ENCODE measurements at regions not wholly inside any gene's neighbourhood (a gene's known extent, or its start where the extent isn't known, plus 50 kb on each side); places are given as distances from the start of the nearest gene placed in this dataset.
"Not testable (repeated sequence)": the region's sequence is repeated elsewhere in the genome, so short reads cannot be mapped to it uniquely, and the experiment has no call there.

GRCh38 chr7:13126347-13126746 lies 438.9 kb downstream of the ARL4A start:
- intact Hi-C loops (cut with micrococcal nuclease; ENCODE audit: unreplicated experiment), result no loop called here
- CTCF ChIA-PET, result no interaction called here
- no peak overlapping the region for H2AFZ ChIP-seq

GRCh38 chr7:13130321-13130720 lies 442.9 kb downstream of the ARL4A start:
- TF ChIP-seq CTCF (conservative IDR thresholded peaks at IDR 0.05), result no peak
- TF ChIP-seq EZH2 (IDR thresholded peaks at IDR 0.05; ENCODE audit: low read depth), result no peak
- H3K79me2 ChIP-seq (ENCODE audit: low read depth), result no peaks in the 10 kb centered on the region
- no peaks in the 10 kb centered on the region for H3K36me3 ChIP-seq (ENCODE audit: low read depth)
- no peaks in the 10 kb centered on the region for H3K27me3 ChIP-seq (ENCODE audit: insufficient read depth, low read depth)
- H3F3A ChIP-seq (ENCODE audit: insufficient read depth, low read depth), result no peaks in the 10 kb centered on the region
- no peak overlapping the region; the same call in 1 of the 2 replicates for H2AFZ ChIP-seq
- CTCF ChIA-PET, result no interaction called here
- no peak for DNase-seq
- H3K4me3 ChIP-seq, result no peak overlapping the region
- H3K9me3 ChIP-seq (ENCODE audit: insufficient read depth, low read depth), result no peaks in the 10 kb centered on the region
- H3K4me2 ChIP-seq, result no peak overlapping the region
- BruUV-seq (replicated peaks), result no TSS peak
- H3K27ac ChIP-seq, result no peak overlapping the region
- POLR2A ChIA-PET (ENCODE audit: unreplicated experiment), result no interaction called here
- no peaks in the 10 kb centered on the region for H4K20me1 ChIP-seq (ENCODE audit: insufficient read depth)
- no peaks in the 10 kb centered on the region for H3K9me2 ChIP-seq (ENCODE audit: insufficient read depth)
- intact Hi-C loops (cut with micrococcal nuclease; ENCODE audit: unreplicated experiment), result no loop called here
- no peaks in the 10 kb centered on the region for H3K4me1 ChIP-seq (replicated peaks; ENCODE audit: insufficient read depth)

More at GRCh38 chr7:13126347-13126746, 438.9 kb downstream of the ARL4A start:
- H3K36me3 ChIP-seq (ENCODE audit: low read depth), result no peaks in the 10 kb centered on the region
- no peaks in the 10 kb centered on the region for H3K27me3 ChIP-seq (ENCODE audit: insufficient read depth, low read depth)
- H3K4me3 ChIP-seq, result no peak overlapping the region
- no peaks in the 10 kb centered on the region for H3K79me2 ChIP-seq (ENCODE audit: low read depth)
- no peak overlapping the region for H3K27ac ChIP-seq
- DNase-seq, result no peak
- no peaks in the 10 kb centered on the region for H4K20me1 ChIP-seq (ENCODE audit: insufficient read depth)
- no peak overlapping the region for H3K4me2 ChIP-seq
- no peaks in the 10 kb centered on the region for H3K4me1 ChIP-seq (replicated peaks; ENCODE audit: insufficient read depth)
- H3F3A ChIP-seq (ENCODE audit: insufficient read depth, low read depth), result no peaks in the 10 kb centered on the region
- POLR2A ChIA-PET (ENCODE audit: unreplicated experiment), result no interaction called here
- BruUV-seq (replicated peaks), result no TSS peak
- no peaks in the 10 kb centered on the region for H3K9me3 ChIP-seq (ENCODE audit: insufficient read depth, low read depth)
- H3K9me2 ChIP-seq (ENCODE audit: insufficient read depth), result no peaks in the 10 kb centered on the region
- TF ChIP-seq CTCF (conservative IDR thresholded peaks at IDR 0.05), result no peak
- TF ChIP-seq EZH2 (IDR thresholded peaks at IDR 0.05; ENCODE audit: low read depth), result no peak

GRCh38 chr7:13130906-13131305 lies 443.5 kb downstream of the ARL4A start:
- BruUV-seq (replicated peaks); H3K27ac ChIP-seq; H3K36me3 ChIP-seq (ENCODE audit: low read depth); H3K79me2 ChIP-seq (ENCODE audit: low read depth); H3K9me2 ChIP-seq (ENCODE audit: insufficient read depth); POLR2A ChIA-PET (ENCODE audit: unreplicated experiment); H4K20me1 ChIP-seq (ENCODE audit: insufficient read depth); CTCF ChIA-PET; H3K4me1 ChIP-seq (replicated peaks; ENCODE audit: insufficient read depth); H3K4me3 ChIP-seq; H3F3A ChIP-seq (ENCODE audit: insufficient read depth, low read depth); H3K9me3 ChIP-seq (ENCODE audit: insufficient read depth, low read depth); H3K4me2 ChIP-seq; H3K27me3 ChIP-seq (ENCODE audit: insufficient read depth, low read depth); intact Hi-C loops (cut with micrococcal nuclease; ENCODE audit: unreplicated experiment); H2AFZ ChIP-seq; DNase-seq: not testable (repeated sequence)

- TF ChIP-seq CTCF (conservative IDR thresholded peaks at IDR 0.05), result no peak
- Histone ChIP-seq H3K4me1 (replicated peaks; ENCODE audit: insufficient read depth) (no peaks in the 10 kb centered on the region), H4K20me1 (ENCODE audit: insufficient read depth) (no peaks in the 10 kb centered on the region), H3K27ac (no peak overlapping the region), H3K4me2 (no peak overlapping the region), H3F3A (ENCODE audit: insufficient read depth, low read depth) (no peaks in the 10 kb centered on the region), H3K36me3 (ENCODE audit: low read depth) (no peaks in the 10 kb centered on the region), H3K9me2 (ENCODE audit: insufficient read depth) (no peaks in the 10 kb centered on the region), H3K9me3 (ENCODE audit: insufficient read depth, low read depth) (0 out of 2 replicates have a peak, but pooled peaks cover 3% of the 10 kb centered on the region), H3K79me2 (ENCODE audit: low read depth) (no peaks in the 10 kb centered on the region), H2AFZ (no peak overlapping the region), H3K27me3 (ENCODE audit: insufficient read depth, low read depth) (no peaks in the 10 kb centered on the region), H3K4me3 (no peak overlapping the region)
- intact Hi-C loops (cut with micrococcal nuclease; ENCODE audit: unreplicated experiment), result no loop called here
- no TSS peak for BruUV-seq (replicated peaks)
- CTCF ChIA-PET, result no interaction called here
- no peak for DNase-seq
- POLR2A ChIA-PET (ENCODE audit: unreplicated experiment), result no interaction called here
These were observed 444.9 kb downstream of the ARL4A start for GRCh38 chr7:13132314-13132713.

- H4K20me1 ChIP-seq (ENCODE audit: insufficient read depth); intact Hi-C loops (cut with micrococcal nuclease; ENCODE audit: unreplicated experiment); H2AFZ ChIP-seq; H3K4me3 ChIP-seq; H3K27ac ChIP-seq; H3K36me3 ChIP-seq (ENCODE audit: low read depth); H3K79me2 ChIP-seq (ENCODE audit: low read depth); CTCF ChIA-PET; BruUV-seq (replicated peaks); H3K27me3 ChIP-seq (ENCODE audit: insufficient read depth, low read depth); H3K9me3 ChIP-seq (ENCODE audit: insufficient read depth, low read depth); DNase-seq; POLR2A ChIA-PET (ENCODE audit: unreplicated experiment); H3F3A ChIP-seq (ENCODE audit: insufficient read depth, low read depth); H3K4me1 ChIP-seq (replicated peaks; ENCODE audit: insufficient read depth); H3K9me2 ChIP-seq (ENCODE audit: insufficient read depth); H3K4me2 ChIP-seq: not testable (repeated sequence)
These were observed 448.9 kb downstream of the ARL4A start for GRCh38 chr7:13136345-13136744.

Data from PC-9 (cell line).